Left lung (tissue), 4 donors: ENCODE measurements at regions not wholly inside any gene's neighbourhood (a gene's known extent, or its start where the extent isn't known, plus 50 kb on each side); places are given as distances from the start of the nearest gene placed in this dataset.

Experiments used
- ATAC-seq: fragments of 200-7000 bp; cut with Tn5 transposase; one replicate; pipeline ENCODE4 v1.9.1; 2020; ENCODE audit warnings: moderate library complexity
- DNase-seq, 4 donors: peaks; one replicate each; pipeline ENCODE4 v3.0.0-alpha.2; 2013 to 2020
- H3K27ac ChIP-seq, 2 donors: fragments of 200-600 bp; sonication (generic) in 1 of 2; one replicate each; pipeline versions ENCODE4 v1.5.0 to v1.8.0; 2020 to 2021
- H3K27me3 ChIP-seq, 2 donors: fragments of 200-600 bp; sonication (generic) in 1 of 2; one replicate each; pipeline versions ENCODE4 v1.5.0 to v1.8.0; 2020 to 2021
- H3K36me3 ChIP-seq, 2 donors: fragments of 200-600 bp; sonication (generic) in 1 of 2; one replicate each; pipeline versions ENCODE4 v1.5.0 to v1.8.0; 2020 to 2021
- H3K4me1 ChIP-seq, 2 donors: fragments of 200-600 bp; one replicate each; pipeline ENCODE4 v1.8.0; 2021
- H3K4me3 ChIP-seq, 2 donors: fragments of 200-600 bp; sonication (generic) in 1 of 2; one replicate each; pipeline versions ENCODE4 v1.5.0 to v1.8.0; 2020 to 2021; ENCODE audit warnings: mild to moderate bottlenecking in 1 of 2
- H3K9me3 ChIP-seq, 2 donors: fragments of 200-600 bp; sonication (generic) in 1 of 2; one replicate each; pipeline versions ENCODE4 v1.5.0 to v1.8.0; 2020 to 2021
- intact Hi-C, 2 donors: fragments of 100-400 bp; cut with DNase I; formaldehyde crosslinking; loops; one replicate each; pipeline versions ENCODE4 v1.11.2 to v1.14.2; 2022
- TF ChIP-seq, protein P1 (sequence below), 2 donors: fragments of 200-600 bp; sonication (generic) in 1 of 2; IDR thresholded peaks; one replicate each; pipeline versions ENCODE4 v1.5.0 to v1.8.0; 2021; ENCODE audit warnings: antibody characterized with exemption in 2 of 2
- donor health status: DM: no; HTN: yes; CAD: no.
- donor health status: DM: no; HTN: no; CAD: no.

DNA sequence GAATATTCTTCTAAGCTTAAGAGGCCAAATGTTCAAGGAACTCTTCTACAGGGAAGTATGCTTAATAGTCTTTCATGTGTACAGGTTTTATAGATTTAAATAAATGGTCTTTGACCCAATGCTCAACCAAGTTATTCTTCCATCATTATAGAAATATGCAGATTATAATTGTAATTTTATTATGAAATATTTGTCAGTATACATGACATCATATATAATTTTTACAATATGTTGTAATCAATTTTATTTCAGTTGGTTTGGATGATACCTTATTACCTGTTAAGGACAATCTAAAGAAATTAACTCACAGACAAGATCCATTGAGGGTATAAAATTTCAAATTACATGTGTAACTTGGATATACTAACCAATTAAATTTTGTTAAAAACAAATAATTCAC is 1278.3 kb downstream of the SLC16A7 start:
- DNase-seq (no peak), ATAC-seq (no peak)
- Histone ChIP-seq H3K4me1 (no peaks in the 10 kb centered on the region), H3K27ac (no peak overlapping the region), H3K9me3 (peaks cover 0 to 4% of the 10 kb centered on the region in 2 donors), H3K36me3 (no peaks in the 10 kb centered on the region), H3K4me3 (no peak overlapping the region), H3K27me3 (no peaks in the 10 kb centered on the region)
- TF ChIP-seq, protein P1, sequence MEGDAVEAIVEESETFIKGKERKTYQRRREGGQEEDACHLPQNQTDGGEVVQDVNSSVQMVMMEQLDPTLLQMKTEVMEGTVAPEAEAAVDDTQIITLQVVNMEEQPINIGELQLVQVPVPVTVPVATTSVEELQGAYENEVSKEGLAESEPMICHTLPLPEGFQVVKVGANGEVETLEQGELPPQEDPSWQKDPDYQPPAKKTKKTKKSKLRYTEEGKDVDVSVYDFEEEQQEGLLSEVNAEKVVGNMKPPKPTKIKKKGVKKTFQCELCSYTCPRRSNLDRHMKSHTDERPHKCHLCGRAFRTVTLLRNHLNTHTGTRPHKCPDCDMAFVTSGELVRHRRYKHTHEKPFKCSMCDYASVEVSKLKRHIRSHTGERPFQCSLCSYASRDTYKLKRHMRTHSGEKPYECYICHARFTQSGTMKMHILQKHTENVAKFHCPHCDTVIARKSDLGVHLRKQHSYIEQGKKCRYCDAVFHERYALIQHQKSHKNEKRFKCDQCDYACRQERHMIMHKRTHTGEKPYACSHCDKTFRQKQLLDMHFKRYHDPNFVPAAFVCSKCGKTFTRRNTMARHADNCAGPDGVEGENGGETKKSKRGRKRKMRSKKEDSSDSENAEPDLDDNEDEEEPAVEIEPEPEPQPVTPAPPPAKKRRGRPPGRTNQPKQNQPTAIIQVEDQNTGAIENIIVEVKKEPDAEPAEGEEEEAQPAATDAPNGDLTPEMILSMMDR (IDR thresholded peaks at IDR 0.05): no peak
- intact Hi-C loops: no loop called here

DNA sequence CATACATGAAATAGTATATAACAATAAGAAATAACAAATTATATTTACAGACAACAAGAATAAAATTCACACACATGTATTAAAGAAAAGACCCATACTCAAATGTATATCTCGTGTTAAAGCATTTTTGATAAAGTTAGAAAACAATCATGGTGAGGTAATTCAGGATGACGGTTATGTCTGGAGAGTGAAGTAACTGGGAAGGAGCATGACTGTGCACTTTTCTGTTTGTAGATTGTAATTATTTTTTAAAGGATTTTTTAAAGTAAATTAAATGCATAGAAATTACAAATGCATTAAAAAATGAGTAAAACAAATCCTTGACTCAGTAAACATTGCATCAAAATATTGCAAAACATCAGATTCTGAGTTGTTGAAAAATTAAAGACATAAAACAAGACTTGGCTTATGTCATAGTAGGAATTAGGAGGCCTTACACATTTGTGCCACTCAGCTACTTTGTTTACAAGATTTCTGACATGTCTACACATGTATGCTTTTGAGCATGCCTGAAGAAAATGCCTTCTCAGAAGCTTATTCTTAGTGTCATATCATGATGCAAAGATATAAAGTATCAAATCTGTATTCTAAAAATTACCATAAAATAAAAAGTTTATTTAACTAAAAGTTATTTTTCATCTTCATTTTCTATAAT is 1325.1 kb downstream of the SLC16A7 start:
- intact Hi-C loops: no loop called here
- no peaks in the 10 kb centered on the region for H3K4me1 ChIP-seq
- ATAC-seq: no peak
- no peak for DNase-seq
- H3K9me3 ChIP-seq: no peaks in the 10 kb centered on the region
- no peaks in the 10 kb centered on the region for H3K36me3 ChIP-seq
- H3K27me3 ChIP-seq: no peaks in the 10 kb centered on the region
- H3K27ac ChIP-seq: no peak overlapping the region
- TF ChIP-seq, protein P1 (IDR thresholded peaks at IDR 0.05): no peak
- no peak overlapping the region for H3K4me3 ChIP-seq

DNA sequence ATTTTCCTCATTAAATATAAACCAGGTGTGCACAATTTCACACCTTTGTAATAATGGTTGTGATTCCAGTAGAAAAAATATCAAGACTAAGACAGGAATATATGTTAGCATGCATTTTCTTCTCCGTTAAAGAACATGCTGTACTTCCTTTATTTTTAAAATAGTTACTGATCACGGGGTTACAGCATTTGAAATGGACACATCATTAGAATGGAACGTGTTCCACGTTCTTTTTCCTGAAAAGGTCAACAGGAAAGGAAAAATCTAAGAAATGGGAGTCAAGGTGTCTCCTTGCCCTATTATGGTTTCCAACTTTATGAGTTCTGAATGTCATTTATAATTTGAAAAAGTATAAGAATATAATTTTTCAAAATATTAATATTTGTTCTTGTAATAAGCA is 1325.7 kb downstream of the SLC16A7 start:
- intact Hi-C loops: no loop called here
- no peak for ATAC-seq
- Histone ChIP-seq H3K4me3 (no peak overlapping the region), H3K36me3 (no peaks in the 10 kb centered on the region), H3K27me3 (no peaks in the 10 kb centered on the region), H3K4me1 (no peaks in the 10 kb centered on the region), H3K27ac (no peak overlapping the region), H3K9me3 (no peaks in the 10 kb centered on the region)
- TF ChIP-seq, protein P1 (IDR thresholded peaks at IDR 0.05): no peak
- no peak for DNase-seq

DNA sequence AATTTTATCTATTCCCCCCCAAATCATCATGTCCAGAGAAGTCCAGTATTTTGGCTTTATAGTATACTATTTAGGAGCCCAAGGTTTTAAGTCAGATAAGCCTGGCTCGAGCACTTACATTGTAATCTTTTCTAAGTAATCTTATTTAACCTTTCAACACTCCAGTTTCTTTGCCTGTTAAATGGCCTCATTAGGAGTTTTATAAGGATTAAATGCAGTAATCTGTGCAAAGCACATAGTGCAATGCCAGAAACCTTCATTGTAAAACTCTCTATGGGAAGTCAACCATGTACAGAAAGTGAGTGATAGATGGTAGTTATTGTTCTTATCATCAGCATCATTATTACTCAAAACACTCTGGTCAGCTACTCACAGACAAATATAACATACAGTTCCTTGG is 1330.4 kb downstream of the SLC16A7 start:
- DNase-seq (no peak), ATAC-seq (no peak)
- intact Hi-C loops: no loop called here
- H3K27me3 ChIP-seq: no peaks in the 10 kb centered on the region
- TF ChIP-seq, protein P1 (IDR thresholded peaks at IDR 0.05): no peak
- H3K4me3 ChIP-seq: no peak overlapping the region
- no peaks in the 10 kb centered on the region for H3K4me1 ChIP-seq
- H3K36me3 ChIP-seq: no peaks in the 10 kb centered on the region
- H3K27ac ChIP-seq: no peak overlapping the region
- H3K9me3 ChIP-seq: no peaks in the 10 kb centered on the region

DNA sequence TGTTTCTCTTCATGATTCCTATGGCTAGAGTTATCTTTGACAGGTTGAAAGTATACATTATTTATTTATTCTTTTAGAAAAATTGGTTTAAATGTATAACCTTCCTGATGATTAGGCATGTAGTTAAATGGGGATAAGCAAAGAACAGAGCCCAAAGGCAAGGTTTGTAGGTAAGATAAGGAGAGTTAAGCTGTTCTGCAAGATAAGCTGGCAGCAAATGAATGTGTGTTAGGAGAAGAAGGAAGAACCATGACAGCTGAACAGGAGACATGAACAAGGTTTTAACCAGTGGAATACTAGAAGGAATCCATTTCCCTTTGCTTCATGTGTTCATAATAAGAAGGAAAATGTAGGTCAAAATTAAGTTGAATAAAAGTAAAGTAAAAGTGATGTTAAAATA is 1330.1 kb upstream of the USP15 start:
- TF ChIP-seq, protein P1 (IDR thresholded peaks at IDR 0.05): no peak
- H3K36me3 ChIP-seq: no peaks in the 10 kb centered on the region
- intact Hi-C loops: no loop called here
- H3K27me3 ChIP-seq: no peaks in the 10 kb centered on the region
- DNase-seq (no peak), ATAC-seq (no peak)
- peaks cover 0 to 28% of the 10 kb centered on the region in 2 donors for H3K9me3 ChIP-seq
- H3K4me3 ChIP-seq: no peak overlapping the region
- no peak overlapping the region for H3K27ac ChIP-seq
- no peaks in the 10 kb centered on the region for H3K4me1 ChIP-seq
